SK-N-SH (cell line): ENCODE measurements at regions not wholly inside any gene's neighbourhood (a gene's known extent, or its start where the extent isn't known, plus 50 kb on each side); places are given as distances from the start of the nearest gene placed in this dataset.

Experiments used
- CTCF ChIA-PET: fragments of 300-600, 350-600 bp; formaldehyde crosslinking; extraction: SDS; loops from one replicate; lab custom pipeline; 2021; lab: Yijun Ruan, JAX
- POLR2A ChIA-PET: fragments of 350-600 bp; sonication (Branson Sonifier 250); formaldehyde crosslinking; extraction: SDS; loops from one replicate; lab custom pipeline; 2020; ENCODE audit warnings: antibody characterized with exemption, inconsistent platforms; lab: Yijun Ruan, JAX
- DNase-seq: peaks from one replicate; pipeline ENCODE4 v3.0.0; 2012
- H2AFZ ChIP-seq: fragments of 200-600 bp; sonication (generic); 2 replicates; pipeline ENCODE4 v1.8.1; 2016; ENCODE audit warnings: antibody characterized with exemption, mild to moderate bottlenecking, low read depth
- H3F3A ChIP-seq: fragments of 200-600 bp; sonication (generic); replicated peaks from 2 replicates; pipeline ENCODE3; 2016; ENCODE audit warnings: antibody characterized with exemption, mild to moderate bottlenecking; ENCODE audit not compliant: insufficient read depth
- H3K27ac ChIP-seq, 2 experiments: fragments of 200-500 bp in 1 of 2; fragments of 200-600 bp in 1 of 2; sonication (Bioruptor generic) in 1 of 2; sonication (generic), shearing (Covaris generic) in 1 of 2; 2 replicates each; pipeline versions ENCODE4 v1.5.1 to v1.6.1; 2014 to 2016; ENCODE audit warnings: low read depth in 2 of 2, inconsistent platforms in 1 of 2, low read length in 1 of 2, mild to moderate bottlenecking in 1 of 2, mixed read lengths in 1 of 2
- H3K27me3 ChIP-seq: fragments of 200-600 bp; sonication (generic), shearing (Covaris generic); 2 replicates; pipeline ENCODE4 v1.6.1; 2016; ENCODE audit warnings: mixed run types; ENCODE audit not compliant: insufficient read depth
- H3K36me3 ChIP-seq, 2 experiments: fragments of 200-500 bp in 1 of 2; fragments of 200-600 bp in 1 of 2; sonication (Bioruptor generic) in 1 of 2; sonication (generic) in 1 of 2; replicated peaks in 1 of 2; 2 replicates each; pipeline versions ENCODE3 to v1.5.1; 2014 to 2016; ENCODE audit warnings: low read length in 1 of 2, mild to moderate bottlenecking in 1 of 2; ENCODE audit not compliant: insufficient read depth in 2 of 2, control insufficient read depth in 1 of 2
- H3K4me1 ChIP-seq, 2 experiments: fragments of 200-500 bp in 1 of 2; fragments of 200-600 bp in 1 of 2; sonication (Bioruptor generic) in 1 of 2; sonication (generic), shearing (Covaris generic) in 1 of 2; 2 replicates each; pipeline versions ENCODE4 v1.5.1 to v1.6.1; 2014 to 2016; ENCODE audit warnings: low read depth in 1 of 2, low read length in 1 of 2, mixed run types in 1 of 2; ENCODE audit not compliant: insufficient read depth in 2 of 2, control insufficient read depth in 1 of 2
- H3K4me2 ChIP-seq: fragments of 200-600 bp; sonication (generic), shearing (Covaris generic); 2 replicates; pipeline ENCODE4 v1.6.1; 2017; ENCODE audit warnings: mixed run types
- H3K4me3 ChIP-seq, 2 experiments: fragments of 200-500 bp in 1 of 2; fragments of 200-600 bp in 1 of 2; sonication (Bioruptor generic) in 1 of 2; sonication (generic), shearing (Covaris generic) in 1 of 2; 2 replicates each; pipeline versions ENCODE4 v1.5.1 to v1.8.1; 2014 to 2016; ENCODE audit warnings: low read depth in 2 of 2, inconsistent platforms in 1 of 2, low read length in 1 of 2, mild to moderate bottlenecking in 1 of 2, mixed read lengths in 1 of 2, moderate library complexity in 1 of 2
- H3K79me2 ChIP-seq: fragments of 200-600 bp; sonication (generic); 2 replicates; pipeline ENCODE4 v1.8.1; 2017; ENCODE audit warnings: mild to moderate bottlenecking; ENCODE audit not compliant: insufficient read depth
- H3K9ac ChIP-seq: fragments of 200-600 bp; sonication (generic); 2 replicates; pipeline ENCODE4 v1.6.1; 2017; ENCODE audit warnings: mixed run types
- H3K9me2 ChIP-seq: fragments of 200-600 bp; sonication (generic); 2 replicates; pipeline ENCODE4 v1.6.1; 2017; ENCODE audit warnings: mixed run types
- H3K9me3 ChIP-seq: fragments of 200-600 bp; sonication (generic); 2 replicates; pipeline ENCODE4 v1.6.1; 2017; ENCODE audit warnings: mixed run types, mild to moderate bottlenecking, moderate library complexity
- H4K20me1 ChIP-seq: fragments of 200-600 bp; sonication (generic); 2 replicates; pipeline ENCODE4 v1.6.1; 2017; ENCODE audit warnings: mild to moderate bottlenecking, mixed run types; ENCODE audit not compliant: insufficient read depth
- CHD2 ChIP-seq: fragments of 150-350 bp; IDR thresholded peaks from 2 replicates; pipeline ENCODE4 v1.6.1; 2018; ENCODE audit warnings: low read length; ENCODE audit not compliant: partially characterized antibody
- ELF1 ChIP-seq: IDR thresholded peaks from 2 replicates; pipeline ENCODE4 v1.4.0; 2012
- EP300 ChIP-seq, 2 experiments: IDR thresholded peaks; 2 replicates each; pipeline versions ENCODE4 v1.4.0 to v1.6.1; 2012; ENCODE audit warnings: borderline replicate concordance in 1 of 2, low read depth in 1 of 2, low read length in 1 of 2
- EZH2phosphoT487 ChIP-seq: fragments of 200-600 bp; sonication (generic); IDR thresholded peaks from 2 replicates; pipeline ENCODE4 v1.6.1; 2017; ENCODE audit warnings: low read depth, mixed run types, mild to moderate bottlenecking, antibody characterized with exemption, moderate library complexity, borderline replicate concordance
- FOSL2 ChIP-seq: IDR thresholded peaks from 2 replicates; pipeline ENCODE4 v1.4.0; 2012; ENCODE audit warnings: low read depth, mild to moderate bottlenecking, moderate library complexity, borderline replicate concordance
- FOXJ3 ChIP-seq: sonication (generic); formaldehyde crosslinking; IDR thresholded peaks from 2 replicates; pipeline ENCODE4 v1.5.1; 2020; ENCODE audit warnings: mild to moderate bottlenecking, missing genetic modification reagents
- GATA2 ChIP-seq: sonication (generic); formaldehyde crosslinking; IDR thresholded peaks from 2 replicates; pipeline ENCODE4 v1.5.0; 2020; ENCODE audit warnings: mild to moderate bottlenecking, missing genetic modification reagents
- JUND ChIP-seq: IDR thresholded peaks from 2 replicates; pipeline ENCODE4 v1.4.0; 2012
- MEF2A ChIP-seq: IDR thresholded peaks from 2 replicates; pipeline ENCODE4 v1.4.0; 2012; ENCODE audit warnings: low read depth, borderline replicate concordance
- NFIC ChIP-seq: IDR thresholded peaks from 2 replicates; pipeline ENCODE4 v1.4.0; 2012; ENCODE audit warnings: borderline replicate concordance
- NRF1 ChIP-seq: IDR thresholded peaks from 2 replicates; pipeline ENCODE4 v1.6.1; 2012; ENCODE audit warnings: low read depth, mild to moderate bottlenecking, low read length
- POLR2AphosphoS5 ChIP-seq: IDR thresholded peaks from 2 replicates; pipeline ENCODE4 v1.6.1; 2012; ENCODE audit warnings: low read depth, low read length
- RCOR1 ChIP-seq: fragments of 150-350 bp; IDR thresholded peaks from 2 replicates; pipeline ENCODE4 v1.6.1; 2017; ENCODE audit warnings: antibody characterized with exemption, low read length
- RFX5 ChIP-seq: IDR thresholded peaks from 2 replicates; pipeline ENCODE4 v1.6.1; 2012; ENCODE audit warnings: mild to moderate bottlenecking, improper control_type of control experiment, low read length
- RXRA ChIP-seq: IDR thresholded peaks from 2 replicates; pipeline ENCODE4 v1.4.0; 2012; ENCODE audit warnings: low read depth, mild to moderate bottlenecking, borderline replicate concordance
- SMC3 ChIP-seq: IDR thresholded peaks from 2 replicates; pipeline ENCODE4 v1.6.1; 2012; ENCODE audit warnings: low read depth, low read length, improper control_type of control experiment
- TAF1 ChIP-seq: IDR thresholded peaks from 2 replicates; pipeline ENCODE4 v1.6.1; 2012; ENCODE audit warnings: low read depth, mild to moderate bottlenecking, low read length, moderate library complexity, borderline replicate concordance
- YY1 ChIP-seq: IDR thresholded peaks from 2 replicates; pipeline ENCODE4 v1.4.0; 2012; ENCODE audit warnings: low read depth, mild to moderate bottlenecking
- WGBS: methylation state at CpG from one replicate; pipeline ENCODE4 v1.1.6; 2017; ENCODE audit warnings: low lambda C conversion rate; 5-methylcytosine and 5-hydroxymethylcytosine counted together
- TF ChIP-seq, protein P1 (sequence below): IDR thresholded peaks from 2 replicates; pipeline ENCODE4; 2012
- TF ChIP-seq, protein P2 (sequence below): fragments of 150-350 bp; IDR thresholded peaks from 2 replicates; pipeline ENCODE4 v1.6.1; 2016; ENCODE audit warnings: mild to moderate bottlenecking, low read depth, low read length
- TF ChIP-seq, protein P3 (sequence below): IDR thresholded peaks from 2 replicates; pipeline ENCODE4 v1.4.0; 2012; ENCODE audit warnings: low read depth, borderline replicate concordance
- TF ChIP-seq, protein P4 (sequence below): IDR thresholded peaks from 2 replicates; pipeline ENCODE4 v1.4.0; 2012; ENCODE audit warnings: low read depth

DNA sequence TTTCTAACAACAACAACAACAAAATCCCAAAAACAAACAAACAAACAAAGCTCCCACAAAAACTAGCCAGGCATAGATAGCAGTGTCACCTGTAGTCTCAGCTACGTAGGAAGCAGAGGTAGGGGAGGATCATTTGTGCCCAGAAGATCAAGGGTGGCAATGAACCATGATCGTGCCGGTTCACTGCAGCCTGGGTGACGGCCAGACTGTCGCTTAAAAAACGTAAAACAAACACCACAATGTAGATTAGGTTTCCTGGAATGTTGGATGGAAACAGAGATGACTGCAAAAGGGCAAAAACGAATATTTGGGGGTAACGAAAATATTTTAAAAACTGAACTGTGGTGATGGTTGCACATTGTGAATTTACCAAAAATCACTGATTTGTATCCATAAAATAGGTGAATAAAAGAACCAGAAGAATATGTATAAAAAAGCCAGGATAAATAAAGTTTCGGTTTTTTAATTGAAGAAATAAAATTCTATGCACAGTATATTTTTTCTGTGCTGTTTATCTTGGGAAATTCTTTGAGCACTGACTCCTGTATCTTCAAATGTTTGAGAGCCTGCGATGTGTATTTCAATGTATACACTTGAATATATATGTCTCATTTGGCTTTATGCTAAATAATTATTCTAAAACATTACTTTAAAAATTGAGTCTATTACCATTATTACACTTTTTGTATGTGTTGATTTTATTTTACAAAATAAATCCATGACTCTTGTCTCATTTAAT, 1477.0 kb downstream of the PCDH7 start:
- POLR2A ChIA-PET, result no interaction called here
- no peaks in the 10 kb centered on the region for H3K9me2 ChIP-seq
- no peak overlapping the region for H3K4me2 ChIP-seq
- no peak overlapping the region for H3K4me3 ChIP-seq
- WGBS, result 20% methylated on average over 10 of the region's 10 CpGs
- H3K27me3 ChIP-seq, result no peaks in the 10 kb centered on the region
- CTCF ChIA-PET, result no interaction called here
- H3K4me1 ChIP-seq, result no peaks in the 10 kb centered on the region
- no peak overlapping the region for H3K9ac ChIP-seq
- H3F3A ChIP-seq, result no peaks in the 10 kb centered on the region
- no peaks in the 10 kb centered on the region for H4K20me1 ChIP-seq
- TF ChIP-seq, protein P1, sequence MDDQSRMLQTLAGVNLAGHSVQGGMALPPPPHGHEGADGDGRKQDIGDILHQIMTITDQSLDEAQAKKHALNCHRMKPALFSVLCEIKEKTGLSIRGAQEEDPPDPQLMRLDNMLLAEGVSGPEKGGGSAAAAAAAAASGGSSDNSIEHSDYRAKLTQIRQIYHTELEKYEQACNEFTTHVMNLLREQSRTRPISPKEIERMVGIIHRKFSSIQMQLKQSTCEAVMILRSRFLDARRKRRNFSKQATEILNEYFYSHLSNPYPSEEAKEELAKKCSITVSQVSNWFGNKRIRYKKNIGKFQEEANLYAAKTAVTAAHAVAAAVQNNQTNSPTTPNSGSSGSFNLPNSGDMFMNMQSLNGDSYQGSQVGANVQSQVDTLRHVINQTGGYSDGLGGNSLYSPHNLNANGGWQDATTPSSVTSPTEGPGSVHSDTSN, result no peak
- TF ChIP-seq JUND, result no peak
- no peak for TF ChIP-seq RCOR1
- TF ChIP-seq GATA2 (CRISPR knock-in tag), result no peak
- TF ChIP-seq FOSL2, result no peak
- TF ChIP-seq POLR2AphosphoS5, result no peak
- TF ChIP-seq NRF1, result no peak
- no peak for TF ChIP-seq MEF2A
- TF ChIP-seq EZH2phosphoT487, result no peak
- TF ChIP-seq ELF1, result no peak
- no peak overlapping the region for H2AFZ ChIP-seq
- no peak for DNase-seq
- H3K36me3 ChIP-seq, result no peaks in the 10 kb centered on the region
- H3K9me3 ChIP-seq, result no peaks in the 10 kb centered on the region
- no peak overlapping the region for H3K27ac ChIP-seq
- no peaks in the 10 kb centered on the region for H3K79me2 ChIP-seq

DNA sequence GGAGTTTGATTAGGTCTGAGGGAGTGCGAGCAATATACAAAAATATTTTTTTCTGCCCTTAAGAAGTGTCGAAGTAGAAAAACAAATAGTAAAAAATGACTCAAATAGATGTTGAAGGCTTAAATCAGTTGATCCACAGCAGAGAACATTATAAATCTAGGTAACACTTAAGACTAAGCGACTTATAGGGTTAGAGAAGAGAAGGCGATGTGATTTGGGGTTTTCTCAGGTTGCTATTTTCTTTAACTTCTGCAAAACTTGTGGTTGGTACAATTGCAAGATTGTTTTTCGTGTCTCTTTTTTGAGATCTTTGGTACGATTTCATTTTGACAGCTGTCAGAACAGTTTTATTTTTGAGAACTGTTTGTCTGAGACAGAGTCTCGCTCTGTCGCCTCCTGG, 1479.5 kb downstream of the PCDH7 start:
- Histone ChIP-seq H3K4me2 (no peak overlapping the region), H2AFZ (no peak overlapping the region), H3K4me3 (no peak overlapping the region)
- 7% methylated on average over 8 of the region's 8 CpGs for WGBS
- CTCF ChIA-PET, result no interaction called here
- TF ChIP-seq GATA2 (CRISPR knock-in tag) (no peak), FOXJ3 (CRISPR knock-in tag) (no peak), RFX5 (no peak), CHD2 (no peak), YY1 (no peak), EZH2phosphoT487 (no peak), NFIC (no peak), POLR2AphosphoS5 (no peak), TAF1 (no peak), SMC3 (no peak), MEF2A (no peak), RCOR1 (no peak), EP300 (IDR thresholded peaks at IDR 0.05; ENCODE audit: borderline replicate concordance in 1 of 2, low read depth in 1 of 2, low read length in 1 of 2) (no peak), RXRA (no peak), FOSL2 (no peak)
- TF ChIP-seq, protein P2, sequence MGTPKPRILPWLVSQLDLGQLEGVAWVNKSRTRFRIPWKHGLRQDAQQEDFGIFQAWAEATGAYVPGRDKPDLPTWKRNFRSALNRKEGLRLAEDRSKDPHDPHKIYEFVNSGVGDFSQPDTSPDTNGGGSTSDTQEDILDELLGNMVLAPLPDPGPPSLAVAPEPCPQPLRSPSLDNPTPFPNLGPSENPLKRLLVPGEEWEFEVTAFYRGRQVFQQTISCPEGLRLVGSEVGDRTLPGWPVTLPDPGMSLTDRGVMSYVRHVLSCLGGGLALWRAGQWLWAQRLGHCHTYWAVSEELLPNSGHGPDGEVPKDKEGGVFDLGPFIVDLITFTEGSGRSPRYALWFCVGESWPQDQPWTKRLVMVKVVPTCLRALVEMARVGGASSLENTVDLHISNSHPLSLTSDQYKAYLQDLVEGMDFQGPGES, result no peak
- TF ChIP-seq, protein P3, sequence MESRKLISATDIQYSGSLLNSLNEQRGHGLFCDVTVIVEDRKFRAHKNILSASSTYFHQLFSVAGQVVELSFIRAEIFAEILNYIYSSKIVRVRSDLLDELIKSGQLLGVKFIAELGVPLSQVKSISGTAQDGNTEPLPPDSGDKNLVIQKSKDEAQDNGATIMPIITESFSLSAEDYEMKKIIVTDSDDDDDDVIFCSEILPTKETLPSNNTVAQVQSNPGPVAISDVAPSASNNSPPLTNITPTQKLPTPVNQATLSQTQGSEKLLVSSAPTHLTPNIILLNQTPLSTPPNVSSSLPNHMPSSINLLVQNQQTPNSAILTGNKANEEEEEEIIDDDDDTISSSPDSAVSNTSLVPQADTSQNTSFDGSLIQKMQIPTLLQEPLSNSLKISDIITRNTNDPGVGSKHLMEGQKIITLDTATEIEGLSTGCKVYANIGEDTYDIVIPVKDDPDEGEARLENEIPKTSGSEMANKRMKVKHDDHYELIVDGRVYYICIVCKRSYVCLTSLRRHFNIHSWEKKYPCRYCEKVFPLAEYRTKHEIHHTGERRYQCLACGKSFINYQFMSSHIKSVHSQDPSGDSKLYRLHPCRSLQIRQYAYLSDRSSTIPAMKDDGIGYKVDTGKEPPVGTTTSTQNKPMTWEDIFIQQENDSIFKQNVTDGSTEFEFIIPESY, result no peak
- TF ChIP-seq, protein P4, sequence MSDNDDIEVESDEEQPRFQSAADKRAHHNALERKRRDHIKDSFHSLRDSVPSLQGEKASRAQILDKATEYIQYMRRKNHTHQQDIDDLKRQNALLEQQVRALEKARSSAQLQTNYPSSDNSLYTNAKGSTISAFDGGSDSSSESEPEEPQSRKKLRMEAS, result no peak
- TF ChIP-seq, all 33 proteins: peak for 0
- Histone ChIP-seq H3K27me3 (no peaks in the 10 kb centered on the region), H4K20me1 (no peaks in the 10 kb centered on the region), H3K79me2 (no peaks in the 10 kb centered on the region), H3K9ac (no peak overlapping the region), H3F3A (no peaks in the 10 kb centered on the region), H3K9me2 (no peaks in the 10 kb centered on the region), H3K4me1 (no peaks in the 10 kb centered on the region), H3K27ac (no peak overlapping the region), H3K9me3 (no peaks in the 10 kb centered on the region), H3K36me3 (no peaks in the 10 kb centered on the region)
- no peak for DNase-seq
- POLR2A ChIA-PET, result no interaction called here
